Smooth muscle cell of the brain vasculature (primary cell): ENCODE measurements at regions not wholly inside any gene's neighbourhood (a gene's known extent, or its start where the extent isn't known, plus 50 kb on each side); places are given as distances from the start of the nearest gene placed in this dataset.
"Not testable (repeated sequence)": the region's sequence is repeated elsewhere in the genome, so short reads cannot be mapped to it uniquely, and the experiment has no call there.

Source experiments
- DNase-seq: peaks from one replicate; pipeline ENCODE4 v3.0.0-alpha.2; 2012; ENCODE audit warnings: low read depth, low spot score

DNA sequence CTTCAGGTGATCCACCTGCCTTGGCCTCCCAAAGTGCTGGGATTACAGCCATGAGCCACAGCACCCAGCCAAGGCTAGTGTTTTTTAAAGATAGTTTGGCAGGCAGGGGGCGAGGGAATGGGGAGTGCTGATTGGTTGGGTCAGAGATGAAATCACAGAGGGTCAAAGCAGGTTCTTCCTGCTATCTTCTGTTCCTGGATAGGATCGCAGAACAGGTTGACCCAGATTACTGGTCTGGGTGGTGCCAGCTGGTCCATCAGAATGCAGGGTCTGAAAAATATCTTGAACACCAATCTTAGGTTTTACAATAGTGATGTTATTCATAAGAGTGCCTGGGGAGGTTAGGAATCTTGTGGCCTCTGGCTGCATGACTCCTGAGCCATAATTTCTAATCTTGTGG is 272.2 kb downstream of the CD83 start:
- not testable (repeated sequence) for DNase-seq

DNA sequence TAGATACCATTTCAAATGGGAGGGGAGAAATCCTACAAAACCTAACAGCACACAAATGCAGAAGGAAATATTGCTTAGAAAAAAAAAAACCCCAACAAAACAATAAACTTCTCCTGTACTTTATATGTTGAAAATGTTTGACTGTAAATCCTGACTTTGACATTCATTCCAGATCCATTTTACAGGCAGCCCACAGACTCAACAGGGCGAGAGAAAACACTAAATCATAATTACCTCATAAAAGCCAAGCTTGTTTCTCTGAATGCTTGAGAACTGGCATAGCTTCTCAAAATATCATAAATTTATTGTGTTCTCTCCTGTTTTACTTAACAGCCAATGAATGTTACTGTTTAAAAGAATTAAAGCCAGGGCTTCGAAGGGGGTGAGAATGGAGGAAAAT is 273.2 kb downstream of the CD83 start:
- DNase-seq = no peak

DNA sequence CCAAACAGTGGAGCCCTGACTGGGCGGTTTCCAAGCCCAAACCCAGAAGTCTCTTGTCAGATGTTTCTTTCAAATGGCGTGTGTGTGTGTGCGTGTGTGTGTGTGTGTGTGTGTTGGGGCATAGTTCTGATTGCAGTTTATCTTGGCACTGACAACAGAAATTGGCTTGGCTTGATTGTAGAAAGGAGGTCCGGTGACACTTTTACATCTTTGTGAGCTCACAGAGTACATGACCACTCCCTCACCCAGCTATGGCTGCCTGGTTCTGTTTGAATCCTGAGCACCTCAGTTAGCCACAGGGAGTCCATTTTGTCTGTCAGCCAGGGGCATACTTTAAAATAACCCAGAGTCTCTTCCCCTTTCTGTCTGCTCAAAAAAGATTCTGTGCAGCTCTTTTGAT is 276.3 kb downstream of the CD83 start:
- DNase-seq = no peak

DNA sequence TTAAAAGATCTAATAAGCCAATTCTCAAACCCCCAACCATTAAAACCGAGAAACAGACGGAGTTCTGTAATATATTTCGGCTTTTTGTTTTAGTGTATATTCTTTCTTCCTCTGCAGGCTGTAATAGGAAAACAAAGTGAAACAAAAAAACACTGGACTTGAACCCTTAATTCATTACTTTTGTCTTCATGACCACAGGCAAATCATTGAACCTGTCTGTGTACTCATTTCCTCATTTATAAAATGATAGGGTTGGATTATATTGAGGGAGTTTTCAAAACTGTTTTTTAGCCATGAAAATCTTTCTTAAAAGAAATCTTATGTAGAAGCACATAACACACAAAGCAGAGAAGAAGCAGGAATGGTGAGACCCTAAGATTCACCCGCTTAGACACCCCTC is 278.8 kb downstream of the CD83 start:
- no peak for DNase-seq

DNA sequence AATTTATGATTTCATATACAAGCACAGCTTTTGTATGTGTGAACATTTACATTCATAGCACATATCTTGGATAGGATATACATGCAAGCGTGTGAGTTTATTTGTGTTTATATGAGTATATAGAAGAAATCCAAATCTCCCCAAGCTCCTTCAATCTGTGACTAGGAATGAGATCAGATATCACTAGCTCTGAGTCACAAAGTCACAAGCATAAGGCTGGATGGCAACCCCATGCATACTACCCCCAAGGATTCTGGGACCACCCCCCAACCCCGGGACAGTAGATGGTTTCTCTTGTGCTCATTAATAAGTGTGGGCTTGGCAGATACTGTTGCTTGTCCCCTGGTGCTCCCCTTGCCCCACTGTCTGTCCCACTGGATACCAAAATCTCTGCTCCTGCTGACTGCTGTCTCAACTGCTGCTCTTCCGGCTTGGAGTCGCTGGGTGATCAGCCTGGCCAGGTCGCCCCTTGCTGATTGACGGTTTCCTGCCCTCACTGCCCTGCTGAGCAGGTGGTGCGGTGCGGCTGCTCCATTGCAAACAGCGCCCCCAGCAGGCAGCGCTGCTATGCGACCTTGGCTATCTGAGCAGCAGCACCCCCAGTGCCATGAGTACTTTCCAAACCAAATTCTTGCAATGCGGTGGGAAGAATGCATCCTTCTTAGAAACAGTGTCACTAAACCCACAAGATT is 279.4 kb downstream of the CD83 start:
- no peak for DNase-seq

DNA sequence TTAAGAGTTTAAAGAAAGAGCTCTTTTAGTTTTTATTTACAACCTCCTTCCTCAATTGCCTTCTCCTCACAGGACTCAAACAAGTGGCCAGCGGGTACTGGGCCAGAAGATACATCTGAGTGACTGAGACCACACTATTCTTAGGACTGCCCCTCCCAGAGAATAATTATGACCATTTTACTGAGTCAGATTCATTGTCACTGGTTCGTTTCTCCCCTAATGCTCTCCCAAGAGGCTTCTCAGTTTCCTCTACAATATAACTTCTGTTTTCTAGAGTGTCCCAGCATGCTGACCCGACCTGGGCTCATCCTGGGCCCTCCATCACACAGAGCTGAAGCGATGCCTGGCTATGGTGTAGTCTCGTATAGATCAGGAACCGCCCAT is 279.9 kb downstream of the CD83 start:
- DNase-seq = no peak

DNA sequence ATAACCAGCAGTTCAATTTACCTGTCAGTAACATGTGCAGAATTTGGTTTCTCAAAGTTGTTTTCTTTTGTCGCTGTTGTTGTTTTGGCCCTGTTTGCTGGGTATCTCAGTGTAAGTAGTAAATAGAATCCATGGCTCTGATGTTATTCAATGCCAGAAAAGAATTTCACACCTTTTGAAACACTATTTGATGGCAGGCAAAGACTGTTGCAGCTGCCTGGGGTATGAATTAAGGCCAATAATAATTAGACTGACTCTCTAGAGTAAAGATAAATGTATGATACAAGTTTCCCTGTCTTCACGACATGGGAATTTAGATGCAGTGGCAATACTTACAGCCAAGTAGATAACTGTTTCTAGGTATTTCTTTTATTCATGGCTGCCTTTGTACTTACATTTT is 281.4 kb downstream of the CD83 start:
- DNase-seq = no peak

DNA sequence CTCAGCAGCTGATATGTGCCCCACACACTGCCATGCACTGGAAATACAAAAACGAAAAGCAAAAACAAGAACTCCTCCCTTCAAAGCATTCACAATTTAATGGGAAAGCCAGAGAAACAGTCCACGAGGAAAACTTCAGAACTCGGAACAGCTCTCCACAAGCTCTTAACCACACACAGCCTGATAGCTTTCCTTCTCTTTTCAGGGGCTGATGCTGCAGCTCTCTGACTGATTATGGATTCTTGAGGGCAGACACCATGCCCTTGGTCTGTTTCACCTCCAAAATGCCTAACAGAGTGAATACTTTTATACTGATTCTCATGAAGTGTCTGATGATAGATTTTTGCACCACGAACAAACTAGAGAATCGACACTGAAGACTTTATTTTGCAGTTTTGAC is 282.1 kb downstream of the CD83 start:
- DNase-seq = no peak

DNA sequence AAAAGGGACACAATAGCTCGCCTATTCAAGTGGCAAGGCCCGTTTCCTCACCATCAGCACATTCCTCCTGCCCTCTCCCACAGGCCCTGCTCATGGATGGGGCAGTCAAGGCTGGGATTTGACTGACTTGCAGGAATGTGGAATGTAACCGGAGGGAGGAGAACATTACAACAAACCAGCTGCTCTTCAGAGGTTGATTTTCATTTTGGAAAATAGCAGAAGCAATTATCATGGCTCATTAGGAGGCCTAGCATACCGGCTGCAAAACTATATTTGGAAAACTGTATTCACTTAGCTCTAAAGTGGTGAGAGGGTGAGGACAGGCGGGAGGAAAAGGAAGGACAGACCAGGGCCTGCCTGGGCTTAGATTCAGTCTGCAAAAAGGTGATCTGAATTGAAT is 283.7 kb downstream of the CD83 start:
- DNase-seq = no peak

DNA sequence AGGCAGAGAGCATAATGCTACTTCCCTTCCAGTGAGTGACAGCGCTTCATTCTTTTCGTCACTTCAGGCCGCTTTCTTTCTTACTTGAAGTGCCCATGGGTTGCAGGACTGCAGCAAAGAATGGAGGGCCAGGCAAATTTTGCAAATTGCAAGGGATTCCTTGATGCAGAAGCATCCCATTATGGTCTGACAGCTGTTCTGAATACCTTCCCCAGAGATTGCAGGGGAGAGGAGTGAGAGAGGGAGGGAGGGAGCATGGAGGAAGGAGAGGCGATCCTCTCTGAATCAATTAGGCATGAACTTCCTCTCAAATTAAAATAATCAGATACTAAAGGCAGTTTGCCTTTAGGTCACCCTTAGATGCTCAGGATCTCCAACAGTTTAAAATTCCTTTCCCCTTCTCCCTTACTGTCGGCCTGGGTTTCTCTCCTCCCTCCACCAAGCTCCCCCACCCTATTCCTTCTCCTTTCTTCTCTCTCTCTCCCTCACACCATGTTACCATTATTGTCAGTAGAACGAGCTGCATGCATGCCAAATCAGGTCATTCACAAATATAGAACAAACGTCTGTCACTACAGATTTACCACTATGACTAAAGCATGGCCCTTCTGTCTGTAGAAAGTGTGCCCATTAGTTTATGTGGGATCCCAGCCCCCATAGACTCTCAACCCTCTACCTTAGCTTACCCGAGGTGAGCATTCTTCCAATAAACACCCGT is 289.2 kb downstream of the CD83 start:
- no peak for DNase-seq

DNA sequence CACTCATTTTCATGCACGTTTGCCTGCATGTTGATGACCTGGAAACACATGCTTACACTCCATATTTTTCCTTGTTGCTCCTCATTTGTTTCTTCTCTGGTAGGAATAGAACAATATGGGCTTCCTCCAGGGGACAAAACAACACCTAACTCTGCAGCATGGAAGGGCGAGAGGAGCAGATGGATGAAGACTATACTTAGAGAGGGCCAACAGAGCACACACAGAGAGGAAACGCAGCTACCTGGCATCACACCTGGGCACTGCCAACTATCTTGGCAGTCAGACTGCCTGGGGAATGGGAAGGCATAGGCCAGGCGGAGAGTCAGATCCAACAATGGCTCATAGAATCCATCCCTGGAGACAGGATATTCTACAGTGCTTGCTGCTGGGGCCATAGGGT is 290.9 kb downstream of the CD83 start:
- no peak for DNase-seq

DNA sequence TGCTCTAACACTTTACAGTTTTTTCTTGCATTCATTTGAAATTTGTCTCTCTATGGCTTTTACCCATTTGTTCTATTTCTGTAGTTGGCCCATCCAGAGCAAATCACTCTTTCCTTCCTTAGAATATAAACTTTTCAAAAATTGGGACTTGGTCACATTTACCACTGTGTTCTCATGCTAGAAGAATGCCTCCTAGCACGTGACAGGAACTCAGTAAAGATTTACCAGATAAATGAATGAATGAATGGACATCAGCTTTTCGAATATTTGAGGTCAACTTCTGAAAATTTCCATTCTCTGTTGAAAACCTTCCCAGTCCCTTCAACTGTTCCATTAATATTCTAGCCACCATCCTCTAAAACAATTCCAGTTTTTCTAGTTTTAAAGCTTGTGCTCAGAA is 294.5 kb downstream of the CD83 start:
- no peak for DNase-seq

DNA sequence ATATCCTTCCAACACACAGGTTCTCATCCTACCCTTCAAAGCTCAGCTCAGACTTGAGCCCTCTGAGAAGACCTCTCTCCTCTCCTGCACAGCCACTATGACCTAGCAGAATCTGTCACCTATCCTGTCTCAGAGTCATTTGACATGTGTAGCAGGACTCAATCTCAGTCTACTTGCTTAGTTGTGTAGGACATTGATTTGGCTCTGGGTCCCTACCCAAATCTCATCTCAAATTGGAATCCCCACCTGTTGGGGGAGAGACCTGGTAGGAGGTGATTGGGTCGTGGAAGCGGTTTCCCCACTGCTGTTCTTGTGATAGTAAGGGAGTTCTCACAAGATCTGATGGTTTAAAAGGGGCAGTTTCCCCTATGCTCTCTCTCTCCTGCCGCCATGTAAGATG is 297.9 kb downstream of the CD83 start:
- no peak for DNase-seq

DNA sequence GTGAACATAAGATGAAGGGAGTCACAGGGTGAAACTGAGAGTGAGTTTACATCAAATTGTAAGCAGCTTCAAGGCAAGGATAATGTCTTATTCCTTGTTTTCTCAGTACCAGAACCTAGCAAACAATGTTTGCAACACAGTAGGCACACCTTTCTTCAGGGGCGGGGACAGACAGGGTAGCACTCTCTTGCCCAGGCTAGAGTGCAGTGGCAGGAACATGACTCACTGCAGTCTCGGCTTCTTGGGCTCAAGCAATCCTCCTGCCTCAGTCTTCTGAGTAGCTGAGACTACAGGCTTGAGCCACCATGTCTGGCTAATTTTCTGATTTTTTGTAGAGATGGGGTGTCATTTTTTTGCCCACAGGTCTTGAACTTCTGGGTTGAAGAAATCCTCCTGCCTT is 299.8 kb downstream of the CD83 start:
- no peak for DNase-seq

DNA sequence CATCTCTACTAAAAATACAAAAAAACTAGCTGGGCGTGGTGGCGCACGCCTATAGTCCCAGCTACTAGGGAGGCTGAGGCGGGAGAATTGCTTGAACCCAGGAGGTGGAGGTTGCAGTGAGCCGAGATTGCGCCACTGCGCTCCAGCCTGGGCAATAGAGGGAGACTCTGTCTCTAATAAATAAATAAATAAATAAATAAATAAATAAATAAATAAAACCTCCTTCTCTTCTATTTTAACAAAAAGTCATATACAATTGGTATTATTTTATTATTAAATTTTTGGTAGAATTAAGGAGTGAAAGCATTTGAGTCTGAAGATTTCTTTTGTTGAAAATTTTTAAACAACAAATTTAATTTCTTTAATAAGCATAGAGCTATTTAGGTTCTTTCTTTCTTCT is 301.7 kb downstream of the CD83 start:
- not testable (repeated sequence) for DNase-seq

DNA sequence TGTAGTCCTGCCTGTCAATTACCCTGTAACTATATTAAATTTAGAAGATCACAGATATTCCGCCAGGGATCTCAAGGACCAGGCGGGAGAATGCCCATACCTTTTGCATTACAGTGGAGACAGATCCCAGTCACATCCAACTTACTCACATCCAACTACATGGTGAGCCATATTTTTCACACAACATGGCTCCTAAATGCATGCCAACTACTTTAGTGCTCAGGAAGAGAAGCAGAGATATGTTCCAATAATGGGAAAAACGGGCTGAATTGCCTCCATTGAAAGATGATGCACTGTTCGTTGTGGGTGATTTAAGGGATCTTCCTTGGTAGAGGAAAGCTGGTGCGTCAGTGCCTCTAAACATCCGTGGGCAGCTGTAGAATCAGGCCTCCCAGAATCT is 304.5 kb downstream of the CD83 start:
- no peak for DNase-seq

DNA sequence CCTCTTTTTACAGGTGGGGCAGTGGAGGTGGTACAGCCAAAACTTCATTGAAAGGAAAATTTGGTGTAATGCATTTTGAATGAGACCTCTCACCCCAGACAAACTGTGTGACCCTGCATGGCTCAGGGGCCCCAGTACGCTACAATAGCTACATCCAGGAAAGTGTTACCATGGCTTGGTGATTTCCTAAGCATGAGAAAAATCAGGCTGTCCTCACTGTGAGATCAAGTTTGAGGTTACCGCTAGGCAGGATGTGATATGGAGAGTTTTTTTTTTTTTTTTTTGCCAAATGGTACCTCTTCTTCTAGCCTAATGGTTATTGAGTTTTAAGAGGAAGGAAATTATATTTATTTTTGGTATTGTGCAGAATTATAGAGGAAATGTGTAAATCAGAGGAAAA is 305.3 kb downstream of the CD83 start:
- DNase-seq = no peak

DNA sequence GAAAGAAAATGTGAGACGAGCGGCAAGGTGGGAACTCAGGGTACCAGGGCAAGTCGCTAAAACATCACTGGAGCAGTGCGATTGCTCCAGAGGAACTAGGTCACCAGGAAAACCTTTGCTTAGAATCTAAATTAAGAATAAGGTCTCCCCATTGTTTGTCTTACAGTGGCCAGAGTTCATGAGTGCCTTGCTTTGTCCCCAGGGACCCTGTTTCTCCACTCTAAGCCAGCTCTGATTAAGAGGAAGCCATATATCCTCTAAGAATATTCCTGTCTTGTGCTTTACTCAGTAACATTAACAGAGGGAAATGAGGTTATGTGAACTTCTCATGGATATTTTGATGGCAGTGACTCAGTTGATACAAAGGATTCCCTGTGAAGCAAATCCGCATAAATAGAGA is 305.8 kb downstream of the CD83 start:
- DNase-seq = no peak

DNA sequence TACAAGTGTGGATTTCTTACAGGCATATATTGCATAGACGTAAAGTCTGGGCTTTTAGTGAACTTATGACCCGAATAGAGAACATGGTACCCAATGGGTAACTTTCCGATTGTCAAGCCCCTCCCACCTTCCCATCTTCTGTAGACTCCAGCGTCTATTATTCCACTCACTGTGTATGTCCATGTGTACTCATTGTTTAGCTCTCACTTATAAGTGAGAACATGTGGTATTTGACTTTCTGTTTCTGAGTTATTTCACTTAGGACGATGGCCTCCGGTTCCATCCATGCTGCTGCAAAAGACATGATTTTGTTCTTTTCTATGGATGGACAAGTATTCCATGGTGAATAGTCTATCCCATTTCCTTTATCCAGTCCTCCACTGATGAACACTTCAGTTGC is 306.4 kb downstream of the CD83 start:
- no peak for DNase-seq

DNA sequence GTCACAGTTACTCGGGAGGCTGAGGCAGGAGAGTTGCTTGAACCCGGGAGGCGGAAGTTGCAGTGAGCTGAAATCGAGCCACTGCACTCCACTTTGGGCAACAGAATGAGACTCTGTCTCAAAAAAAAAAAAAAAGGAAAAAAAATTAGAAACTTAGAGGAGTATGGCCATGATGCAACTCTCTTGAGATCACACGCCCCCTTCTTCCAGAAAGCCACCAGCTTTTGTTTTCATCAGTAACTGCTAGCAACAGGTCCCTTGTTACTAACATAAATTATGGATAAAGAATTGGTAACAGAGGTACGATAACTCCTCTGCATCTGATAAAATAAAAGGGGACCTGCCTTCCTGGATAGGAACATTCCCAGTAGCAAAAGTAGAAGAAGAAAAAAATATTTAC is 308.2 kb downstream of the CD83 start:
- no peak for DNase-seq

DNA sequence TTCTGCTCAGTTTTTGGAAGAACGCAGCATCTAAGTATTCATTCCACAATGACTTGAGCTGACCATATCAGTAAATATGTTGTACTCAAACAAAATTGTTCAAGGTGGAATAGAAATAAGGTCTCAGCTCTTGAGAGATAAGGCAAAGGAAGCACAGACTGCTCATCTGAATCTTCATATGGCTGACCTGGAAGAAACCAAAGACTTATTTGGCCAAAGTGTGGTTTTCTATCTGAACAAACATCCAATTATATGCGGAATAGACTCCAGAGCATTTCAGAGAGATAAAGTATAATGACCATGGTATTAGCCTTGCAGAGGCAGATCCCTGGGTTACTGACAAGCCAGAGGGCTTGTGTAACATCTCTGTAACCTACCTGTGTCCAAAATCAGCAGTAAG is 308.7 kb downstream of the CD83 start:
- DNase-seq = no peak

DNA sequence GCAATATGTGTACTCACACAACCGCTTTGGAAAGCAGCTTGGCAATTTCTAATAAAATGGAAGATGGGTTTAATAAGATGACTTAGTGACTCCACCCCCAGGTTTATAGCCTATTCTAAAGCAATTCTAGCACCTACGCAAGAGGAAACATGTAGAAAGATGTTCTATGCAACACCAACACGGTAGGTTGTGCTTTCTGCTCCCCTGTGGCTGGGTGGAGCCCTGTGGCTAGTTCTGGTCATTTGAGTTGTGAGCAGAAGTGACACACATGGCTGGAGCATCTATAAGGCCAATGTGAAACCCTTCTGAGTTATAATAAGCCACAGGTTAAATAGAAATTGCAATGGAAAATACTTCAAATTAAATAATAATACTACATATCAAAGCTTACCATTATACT is 310.7 kb downstream of the CD83 start:
- no peak for DNase-seq

DNA sequence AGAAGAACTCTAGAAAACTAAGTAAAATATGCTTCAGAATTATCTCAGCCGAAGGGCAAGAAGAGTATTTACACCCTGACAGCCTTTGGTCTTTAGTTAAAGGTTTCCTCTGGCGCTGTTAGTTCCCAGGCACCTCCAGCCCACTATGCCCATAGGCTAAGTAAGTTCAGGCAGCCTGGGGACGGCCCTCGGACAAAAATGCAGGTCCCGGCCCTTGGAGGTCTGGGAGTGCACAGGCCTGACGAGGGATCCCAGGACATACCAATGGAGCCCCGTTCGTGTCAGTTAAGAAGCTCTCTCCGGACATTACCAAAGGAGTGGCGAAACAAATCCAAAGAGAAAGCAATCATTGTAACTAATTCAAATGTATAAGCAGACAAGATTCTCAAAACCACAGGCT is 311.8 kb downstream of the CD83 start:
- no peak for DNase-seq

DNA sequence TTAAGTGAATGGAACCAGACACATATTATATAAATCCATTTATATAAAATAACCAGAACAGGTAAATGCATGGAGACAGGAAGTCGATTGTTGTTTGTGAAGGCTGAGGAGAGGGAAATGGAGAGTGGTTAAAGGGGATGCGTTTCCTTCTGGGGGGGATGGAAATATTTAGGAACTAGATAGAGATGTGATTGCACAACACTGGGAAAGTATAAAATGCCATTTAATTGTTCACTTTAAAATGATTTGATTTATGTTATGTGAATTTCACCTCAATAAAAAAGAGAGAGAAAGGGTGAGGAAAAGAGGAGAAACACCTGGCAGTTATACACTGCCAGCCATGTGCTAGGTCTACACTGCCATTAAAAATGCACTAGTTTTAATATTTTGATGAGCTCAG is 312.6 kb downstream of the CD83 start:
- no peak for DNase-seq
